Coronary artery (tissue), 2 donors: ENCODE measurements at regions not wholly inside any gene's neighbourhood (a gene's known extent, or its start where the extent isn't known, plus 50 kb on each side); places are given as distances from the start of the nearest gene placed in this dataset.
"Not testable (repeated sequence)": the region's sequence is repeated elsewhere in the genome, so short reads cannot be mapped to it uniquely, and the experiment has no call there.

Source experiments
- DNase-seq: peaks from one replicate; pipeline ENCODE4 v3.0.0-alpha.2; 2017; ENCODE audit warnings: low spot score
- H3K27ac ChIP-seq, 2 donors: fragments of 200-600 bp; sonication (generic); one replicate each; pipeline ENCODE4 v1.5.1; 2016 to 2019
- H3K4me3 ChIP-seq: fragments of 200-600 bp; sonication (generic); 2 replicates; pipeline ENCODE4 v1.5.1; 2016; ENCODE audit warnings: mild to moderate bottlenecking, moderate library complexity
- CTCF ChIP-seq: fragments of 200-600 bp; sonication (generic); IDR thresholded peaks from one replicate; pipeline ENCODE4 v1.5.1; 2019; ENCODE audit warnings: antibody characterized with exemption

DNA sequence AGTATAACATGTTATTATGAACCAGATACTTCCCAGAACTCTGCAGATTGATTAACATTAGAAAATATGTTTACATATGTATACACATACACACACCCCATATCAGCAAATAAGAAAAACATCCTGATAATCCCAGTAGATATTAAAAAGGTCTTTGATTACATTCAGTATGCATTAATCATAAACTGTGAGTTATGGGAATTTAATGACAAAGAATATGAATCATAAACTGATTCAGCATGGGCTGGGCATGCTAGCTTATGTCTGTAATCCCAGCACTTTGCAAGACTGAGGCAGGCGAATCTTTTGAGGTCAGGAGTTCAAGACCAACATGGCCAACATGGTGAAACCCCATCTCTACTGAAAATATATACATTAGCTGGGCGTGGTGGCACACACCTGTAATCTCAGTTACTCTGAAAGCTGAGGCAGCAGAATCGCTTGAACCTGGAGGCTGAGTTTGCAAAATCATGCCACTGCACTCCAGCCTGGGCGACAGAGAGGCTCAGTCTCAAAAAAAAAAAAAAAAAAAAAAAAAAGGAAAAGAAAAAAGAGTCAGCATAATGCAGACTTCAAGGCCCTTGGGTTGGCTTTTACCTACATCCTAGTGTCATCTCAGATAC, 581.9 kb upstream of the PRR20A start:
- no peak for TF ChIP-seq CTCF
- DNase-seq, result no peak
- Histone ChIP-seq H3K4me3 (no peak overlapping the region), H3K27ac (no peak overlapping the region)

DNA sequence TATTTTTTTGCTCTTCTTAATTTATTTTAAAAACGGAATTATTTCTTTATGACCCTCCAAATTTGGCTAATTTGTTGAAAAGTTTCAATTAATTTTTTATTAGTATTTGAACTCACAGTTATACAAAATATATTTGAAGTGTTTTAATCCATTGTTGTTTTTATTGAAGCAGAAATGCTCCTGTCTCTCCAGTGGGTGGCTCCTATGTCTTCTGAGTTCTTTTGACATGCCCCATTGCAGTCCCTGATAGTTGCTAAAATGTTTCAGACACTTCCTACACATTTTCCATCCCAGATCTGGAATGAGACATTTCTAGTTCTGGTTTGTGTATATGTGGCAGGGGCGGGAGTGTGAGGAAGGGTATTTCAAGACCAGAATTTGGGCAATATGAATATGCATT, 579.4 kb upstream of the PRR20A start:
- no peak overlapping the region for H3K4me3 ChIP-seq
- no peak overlapping the region for H3K27ac ChIP-seq
- DNase-seq, result no peak
- TF ChIP-seq CTCF, result no peak

- H3K27ac ChIP-seq, result no peak overlapping the region
- no peak overlapping the region for H3K4me3 ChIP-seq
- no peak for DNase-seq
- no peak for TF ChIP-seq CTCF
These were observed 577.1 kb upstream of the PRR20A start for GRCh38 chr13:56563663-56564062.

GRCh38 chr13:56586976-56587375, 553.7 kb upstream of the PRR20A start:
- H3K27ac ChIP-seq, result no peak overlapping the region
- DNase-seq, result no peak
- no peak overlapping the region for H3K4me3 ChIP-seq
- no peak for TF ChIP-seq CTCF

- no peak overlapping the region for H3K4me3 ChIP-seq
- TF ChIP-seq CTCF, result no peak
- no peak for DNase-seq
- no peak overlapping the region for H3K27ac ChIP-seq
These were observed 525.1 kb upstream of the PRR20A start for GRCh38 chr13:56615572-56615971.

DNA sequence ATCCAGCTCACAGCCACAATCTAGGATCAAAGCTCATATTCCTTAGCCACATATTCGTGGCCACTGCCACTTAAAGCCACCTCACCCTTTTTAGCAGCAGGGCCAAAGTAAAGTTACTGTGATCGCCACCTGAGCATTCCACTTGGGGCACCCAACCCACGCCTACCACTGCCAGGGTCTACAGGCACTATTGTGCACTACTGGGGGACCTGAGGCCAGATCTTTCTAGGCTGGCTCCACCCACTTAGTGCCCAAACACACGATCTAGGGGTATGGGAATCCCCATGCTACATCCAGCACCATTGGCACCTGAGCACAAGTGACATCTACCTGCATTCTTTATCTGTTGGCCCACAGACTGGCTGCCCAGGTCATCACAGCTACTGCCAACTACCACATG, 517.9 kb upstream of the PRR20A start:
- H3K27ac ChIP-seq, result no peak overlapping the region
- no peak overlapping the region for H3K4me3 ChIP-seq
- no peak for DNase-seq
- TF ChIP-seq CTCF, result no peak

DNA sequence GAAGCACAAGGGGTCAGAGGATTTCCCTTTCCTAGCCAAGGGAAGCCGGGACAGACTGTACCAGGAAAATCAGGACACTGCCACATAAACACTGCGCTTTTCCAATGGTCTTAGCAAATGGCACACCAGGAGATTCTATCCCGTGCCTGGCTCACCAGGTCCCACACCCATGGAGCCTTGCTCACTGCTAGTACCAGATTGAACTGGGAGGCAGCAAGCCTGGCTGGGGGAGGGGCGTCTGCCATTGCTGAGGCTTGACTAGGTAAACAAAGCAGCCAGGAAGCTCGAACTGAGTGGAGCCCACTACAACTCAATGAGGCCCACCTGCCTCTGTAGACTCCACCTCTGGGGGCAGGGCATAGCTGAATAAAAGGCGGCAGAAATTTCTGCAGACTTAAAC, 511.8 kb upstream of the PRR20A start:
- not testable (repeated sequence) for H3K27ac ChIP-seq

DNA sequence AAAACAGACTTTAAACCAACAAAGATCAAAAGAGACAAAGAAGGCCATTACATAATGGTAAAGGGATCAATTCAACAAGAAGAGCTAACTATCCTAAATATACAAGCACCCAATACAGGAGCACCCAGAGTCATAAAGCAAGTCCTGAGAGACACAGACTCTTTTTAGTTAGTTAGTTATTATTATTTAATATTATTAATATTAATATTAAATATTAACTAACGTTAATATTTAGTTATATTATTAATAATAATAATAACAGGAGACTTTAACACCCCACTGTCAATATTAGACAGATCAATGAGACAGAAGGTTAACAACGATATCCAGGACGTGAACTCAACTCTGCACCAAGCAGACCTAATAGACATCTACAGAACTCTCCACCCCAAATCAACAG, 509.7 kb upstream of the PRR20A start:
- not testable (repeated sequence) for DNase-seq, H3K4me3 ChIP-seq, H3K27ac ChIP-seq

More for the DNA sequence above, 511.8 kb upstream of the PRR20A start:
- H3K4me3 ChIP-seq, DNase-seq: not testable (repeated sequence)
